H9 (cell line): ENCODE measurements at regions not wholly inside any gene's neighbourhood (a gene's known extent, or its start where the extent isn't known, plus 50 kb on each side); places are given as distances from the start of the nearest gene placed in this dataset.

Source experiments
- DNase-seq: peaks from one replicate; pipeline ENCODE4 v3.0.0-alpha.2; 2017
- H2AFZ ChIP-seq: one replicate; pipeline ENCODE4 v1.6.1; 2013; ENCODE audit warnings: mild to moderate bottlenecking, low read length, control low read depth, moderate library complexity
- H2AK5ac ChIP-seq: 2 replicates; pipeline ENCODE4 v1.6.1; 2013; ENCODE audit warnings: low read length, control low read depth, mixed read lengths; ENCODE audit not compliant: insufficient read length
- H2BK120ac ChIP-seq: one replicate; pipeline ENCODE4 v1.6.1; 2013; ENCODE audit warnings: low read depth, mild to moderate bottlenecking, low read length, control low read depth, inconsistent platforms; ENCODE audit not compliant: poor library complexity, severe bottlenecking
- H2BK12ac ChIP-seq: 2 replicates; pipeline ENCODE4 v1.6.1; 2013; ENCODE audit warnings: low read length, control low read depth, mixed read lengths, low read depth; ENCODE audit not compliant: insufficient read length
- H2BK15ac ChIP-seq: 2 replicates; pipeline ENCODE4 v1.6.1; 2013; ENCODE audit warnings: low read depth, low read length, control low read depth
- H2BK20ac ChIP-seq: one replicate; pipeline ENCODE4 v1.6.1; 2013; ENCODE audit warnings: low read depth, mild to moderate bottlenecking, low read length, control low read depth, inconsistent platforms; ENCODE audit not compliant: poor library complexity, severe bottlenecking
- H2BK5ac ChIP-seq: 2 replicates; pipeline ENCODE4 v1.6.1; 2013; ENCODE audit warnings: low read length, control low read depth, mixed read lengths; ENCODE audit not compliant: insufficient read length
- H3K14ac ChIP-seq: 2 replicates; pipeline ENCODE4 v1.6.1; 2013; ENCODE audit warnings: low read length, control low read depth; ENCODE audit not compliant: insufficient read depth
- H3K18ac ChIP-seq: 2 replicates; pipeline ENCODE4 v1.6.1; 2013; ENCODE audit warnings: low read depth, mild to moderate bottlenecking, mixed read lengths, low read length, control low read depth; ENCODE audit not compliant: insufficient read length
- H3K23ac ChIP-seq: 2 replicates; pipeline ENCODE4 v1.6.1; 2013; ENCODE audit warnings: low read length, control low read depth, mixed read lengths, low read depth; ENCODE audit not compliant: insufficient read length
- H3K23me2 ChIP-seq: 2 replicates; pipeline ENCODE4 v1.6.1; 2013; ENCODE audit warnings: low read depth, mild to moderate bottlenecking, mixed read lengths, low read length, control low read depth; ENCODE audit not compliant: insufficient read length, poor library complexity, severe bottlenecking
- H3K27ac ChIP-seq: 2 replicates; pipeline ENCODE4 v1.5.1; 2013; ENCODE audit warnings: low read length, control low read depth, mixed read lengths, low read depth; ENCODE audit not compliant: insufficient read length
- H3K27me3 ChIP-seq: 2 replicates; pipeline ENCODE4 v1.6.1; 2013; ENCODE audit warnings: low read length, control low read depth, inconsistent platforms; ENCODE audit not compliant: insufficient read depth
- H3K4ac ChIP-seq: 2 replicates; pipeline ENCODE4 v1.6.1; 2013; ENCODE audit warnings: low read depth, mild to moderate bottlenecking, control low read depth, inconsistent platforms, low read length, moderate library complexity
- H3K4me1 ChIP-seq: 2 replicates; pipeline ENCODE4 v1.6.1; 2013; ENCODE audit warnings: low read length, control low read depth, inconsistent platforms; ENCODE audit not compliant: insufficient read depth
- H3K4me2 ChIP-seq: 2 replicates; pipeline ENCODE4 v1.6.1; 2013; ENCODE audit warnings: low read length, control low read depth, mixed read lengths; ENCODE audit not compliant: insufficient read length, insufficient read depth
- H3K56ac ChIP-seq: 2 replicates; pipeline ENCODE4 v1.6.1; 2013; ENCODE audit warnings: low read depth, mild to moderate bottlenecking, mixed read lengths, low read length, control low read depth; ENCODE audit not compliant: insufficient read length
- H3K79me1 ChIP-seq: 2 replicates; pipeline ENCODE4 v1.6.1; 2013; ENCODE audit warnings: low read depth, mild to moderate bottlenecking, moderate library complexity, low read length, control low read depth, inconsistent platforms; ENCODE audit not compliant: insufficient read depth, poor library complexity, severe bottlenecking
- H3K79me2 ChIP-seq: 2 replicates; pipeline ENCODE4 v1.6.1; 2013; ENCODE audit warnings: low read length, control low read depth, inconsistent platforms; ENCODE audit not compliant: insufficient read depth
- H3K9ac ChIP-seq: 2 replicates; pipeline ENCODE4 v1.6.1; 2013; ENCODE audit warnings: low read length, control low read depth, mixed read lengths; ENCODE audit not compliant: insufficient read length; ENCODE audit errors: extremely low read depth
- H3K9me3 ChIP-seq: one replicate; pipeline ENCODE4 v1.6.1; 2013; ENCODE audit warnings: low read depth, low read length, inconsistent platforms; ENCODE audit not compliant: control insufficient read depth
- H3T11ph ChIP-seq: one replicate; pipeline ENCODE4 v1.6.1; 2013; ENCODE audit warnings: mild to moderate bottlenecking, low read length, control low read depth, inconsistent platforms
- H4K20me1 ChIP-seq: one replicate; pipeline ENCODE4 v1.6.1; 2013; ENCODE audit not compliant: control insufficient read depth, insufficient read length, insufficient read depth
- H4K5ac ChIP-seq: 2 replicates; pipeline ENCODE4 v1.6.1; 2013; ENCODE audit warnings: low read depth, mild to moderate bottlenecking, mixed read lengths, low read length, control low read depth; ENCODE audit not compliant: insufficient read length
- H4K8ac ChIP-seq: replicated peaks from 2 replicates; pipeline ENCODE4 v1.6.1; 2013; ENCODE audit warnings: low read length, control low read depth, mixed read lengths, low read depth; ENCODE audit not compliant: insufficient read length
- H4K91ac ChIP-seq: 2 replicates; pipeline ENCODE4 v1.6.1; 2013; ENCODE audit warnings: low read depth, mild to moderate bottlenecking, moderate library complexity, mixed read lengths, low read length, control low read depth; ENCODE audit not compliant: insufficient read length
- H3K27ac Mint-ChIP-seq, 3 experiments: 2 replicates in 2 of 3; 3 replicates in 1 of 3; pipeline ENCODE4 v1.8.0; 2020 to 2021; ENCODE audit warnings: mixed read lengths in 3 of 3, mild to moderate bottlenecking in 1 of 3, moderate library complexity in 1 of 3
- H3K27me3 Mint-ChIP-seq: 2 replicates; pipeline ENCODE4 v1.8.0; 2021; ENCODE audit warnings: low read depth, mild to moderate bottlenecking, moderate library complexity, mixed read lengths
- H3K36me3 Mint-ChIP-seq, 3 experiments: 2 replicates in 2 of 3; 3 replicates in 1 of 3; pipeline ENCODE4 v1.8.0; 2020 to 2021; ENCODE audit warnings: low read depth in 3 of 3, mixed read lengths in 3 of 3; ENCODE audit not compliant: insufficient read depth in 1 of 3
- H3K4me1 Mint-ChIP-seq, 2 experiments: 2 replicates each; pipeline ENCODE4 v1.8.0; 2020; ENCODE audit warnings: mixed read lengths in 2 of 2
- H3K4me3 Mint-ChIP-seq, 2 experiments: 2 replicates in 1 of 2; 3 replicates in 1 of 2; pipeline ENCODE4 v1.8.0; 2020 to 2021; ENCODE audit warnings: mild to moderate bottlenecking in 2 of 2, mixed read lengths in 2 of 2, moderate library complexity in 1 of 2
- H3K9me3 Mint-ChIP-seq, 2 experiments: 2 replicates in 1 of 2; 3 replicates in 1 of 2; pipeline ENCODE4 v1.8.0; 2020; ENCODE audit warnings: mild to moderate bottlenecking in 2 of 2, mixed read lengths in 2 of 2, moderate library complexity in 1 of 2
- TF ChIP-seq, protein P1 (sequence below): fragments of 200-600 bp; sonication (generic); conservative IDR thresholded peaks from 3 replicates; pipeline ENCODE4 v1.8.0; 2021; ENCODE audit warnings: antibody characterized with exemption, mild to moderate bottlenecking

GRCh38 chr10:76769582-76769981, 868.0 kb downstream of the KCNMA1 start:
- Histone ChIP-seq H3K23ac (no peak overlapping the region), H3K4me2 (no peak overlapping the region), H3K79me1 (no peaks in the 10 kb centered on the region), H2BK5ac (no peak overlapping the region), H2BK120ac (no peak overlapping the region), H3T11ph (no peak overlapping the region), H3K23me2 (no peaks in the 10 kb centered on the region), H4K8ac (no peak overlapping the region), H3K4ac (no peak overlapping the region), H2BK12ac (no peak overlapping the region), H3K27me3 (no peaks in the 10 kb centered on the region), H3K27ac (no peak overlapping the region), H2AK5ac (no peak overlapping the region), H4K5ac (no peak overlapping the region), H4K91ac (no peak overlapping the region), H3K4me1 (no peaks in the 10 kb centered on the region), H2AFZ (no peak overlapping the region), H3K14ac (no peak overlapping the region), H3K18ac (no peak overlapping the region), H3K56ac (no peak overlapping the region), H4K20me1 (no peaks in the 10 kb centered on the region), H3K79me2 (no peaks in the 10 kb centered on the region), H3K9ac (no peak overlapping the region), H2BK20ac (no peak overlapping the region), H2BK15ac (no peak overlapping the region), H3K9me3 (no peaks in the 10 kb centered on the region)
- Mint-ChIP-seq H3K4me3 (no peak overlapping the region), H3K4me1 (no peaks in the 10 kb centered on the region), H3K36me3 (peaks cover 7 to 11% (median 10%) of the 10 kb centered on the region in 3 experiments; a peak in 5 of 7 replicates), H3K27me3 (no peaks in the 10 kb centered on the region), H3K27ac (no peak overlapping the region), H3K9me3 (peaks cover 6 to 9% of the 10 kb centered on the region in 2 experiments)
- no peak for DNase-seq
- TF ChIP-seq, protein P1, sequence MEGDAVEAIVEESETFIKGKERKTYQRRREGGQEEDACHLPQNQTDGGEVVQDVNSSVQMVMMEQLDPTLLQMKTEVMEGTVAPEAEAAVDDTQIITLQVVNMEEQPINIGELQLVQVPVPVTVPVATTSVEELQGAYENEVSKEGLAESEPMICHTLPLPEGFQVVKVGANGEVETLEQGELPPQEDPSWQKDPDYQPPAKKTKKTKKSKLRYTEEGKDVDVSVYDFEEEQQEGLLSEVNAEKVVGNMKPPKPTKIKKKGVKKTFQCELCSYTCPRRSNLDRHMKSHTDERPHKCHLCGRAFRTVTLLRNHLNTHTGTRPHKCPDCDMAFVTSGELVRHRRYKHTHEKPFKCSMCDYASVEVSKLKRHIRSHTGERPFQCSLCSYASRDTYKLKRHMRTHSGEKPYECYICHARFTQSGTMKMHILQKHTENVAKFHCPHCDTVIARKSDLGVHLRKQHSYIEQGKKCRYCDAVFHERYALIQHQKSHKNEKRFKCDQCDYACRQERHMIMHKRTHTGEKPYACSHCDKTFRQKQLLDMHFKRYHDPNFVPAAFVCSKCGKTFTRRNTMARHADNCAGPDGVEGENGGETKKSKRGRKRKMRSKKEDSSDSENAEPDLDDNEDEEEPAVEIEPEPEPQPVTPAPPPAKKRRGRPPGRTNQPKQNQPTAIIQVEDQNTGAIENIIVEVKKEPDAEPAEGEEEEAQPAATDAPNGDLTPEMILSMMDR: no peak
